B cell (primary cell): ENCODE measurements at regions not wholly inside any gene's neighbourhood (a gene's known extent, or its start where the extent isn't known, plus 50 kb on each side); places are given as distances from the start of the nearest gene placed in this dataset.
A peak's percentile ranks its signal among the peaks of the same experiment; 100 is the strongest.

Experiments
- ATAC-seq: fragments of 200-7000 bp; cut with Tn5 transposase; one replicate; pipeline ENCODE4 v1.10.0; 2021; ENCODE audit warnings: low read depth, mild to moderate bottlenecking, moderate number of reproducible peaks, moderate library complexity
- CTCF ChIA-PET: fragments of 350-600 bp; sonication (Branson Sonifier 250); formaldehyde crosslinking; loops from one replicate; lab custom pipeline; 2021; ENCODE audit warnings: antibody characterized with exemption, inconsistent platforms; lab: Charles Lee
- POLR2A ChIA-PET: fragments of 350-600 bp; sonication (Branson Sonifier 250); formaldehyde crosslinking; loops from one replicate; lab custom pipeline; 2021; ENCODE audit warnings: antibody characterized with exemption; lab: Charles Lee
- DNase-seq: peaks from one replicate; pipeline ENCODE4 v3.0.0; 2013
- H2AFZ ChIP-seq: 2 replicates; pipeline ENCODE4 v1.6.1; 2012; ENCODE audit warnings: mild to moderate bottlenecking, low read depth, low read length; ENCODE audit not compliant: insufficient read depth, poor library complexity, severe bottlenecking
- H3K27ac ChIP-seq, 2 donors: 1 replicate in 1 of 2; 2 replicates in 1 of 2; pipeline ENCODE4 v1.5.1; 2012 to 2013; ENCODE audit warnings: low read length in 2 of 2, mild to moderate bottlenecking in 2 of 2, moderate library complexity in 1 of 2
- H3K27me3 ChIP-seq, 4 experiments: fragments of 200-600 bp in 1 of 4; sonication (generic) in 1 of 4; replicated peaks in 1 of 4; 1 replicate in 2 of 4; 2 replicates in 2 of 4; pipeline versions ENCODE4 v1.6.1 to v1.7.0; 2013 to 2016; ENCODE audit warnings: low read length in 3 of 4, mild to moderate bottlenecking in 2 of 4, mixed read lengths in 1 of 4, moderate library complexity in 1 of 4; ENCODE audit not compliant: insufficient read depth in 4 of 4, control insufficient read depth in 3 of 4; ENCODE audit errors: control extremely low read depth in 1 of 4
- H3K36me3 ChIP-seq, 2 experiments: replicated peaks in 1 of 2; 1 replicate in 1 of 2; 2 replicates in 1 of 2; pipeline versions ENCODE4 v1.6.1 to v1.7.1; 2013; ENCODE audit warnings: low read length in 1 of 2; ENCODE audit not compliant: insufficient read depth in 2 of 2, control insufficient read depth in 1 of 2; ENCODE audit errors: control extremely low read depth in 1 of 2, extremely low read depth in 1 of 2
- H3K4me1 ChIP-seq, 2 donors: fragments of 200-600 bp in 1 of 2; sonication (generic) in 1 of 2; 1 replicate in 1 of 2; 2 replicates in 1 of 2; pipeline versions ENCODE4 v1.5.1 to v1.6.1; 2013 to 2017; ENCODE audit warnings: low read length in 2 of 2; ENCODE audit not compliant: control insufficient read depth in 2 of 2, insufficient read depth in 2 of 2
- H3K4me2 ChIP-seq: replicated peaks from 2 replicates; pipeline ENCODE3; 2012; ENCODE audit warnings: mild to moderate bottlenecking, low read depth, low read length; ENCODE audit not compliant: poor library complexity, severe bottlenecking
- H3K4me3 ChIP-seq, 5 experiments: fragments of 200-600 bp in 1 of 5; sonication (generic) in 1 of 5; 1 replicate in 3 of 5; 2 replicates in 2 of 5; pipeline versions ENCODE4 v1.5.1 to v1.7.0; 2011 to 2016; ENCODE audit warnings: low read length in 4 of 5, mild to moderate bottlenecking in 4 of 5, low read depth in 2 of 5, control low read depth in 1 of 5, moderate library complexity in 1 of 5; ENCODE audit not compliant: insufficient read depth in 1 of 5; ENCODE audit errors: control extremely low read depth in 1 of 5, extremely low read depth in 1 of 5
- H3K79me2 ChIP-seq: fragments of 200-600 bp; sonication (generic); one replicate; pipeline ENCODE4 v1.6.0; 2016; ENCODE audit warnings: low read length; ENCODE audit not compliant: control insufficient read depth, insufficient read depth
- H3K9ac ChIP-seq: fragments of 200-600 bp; sonication (generic); 2 replicates; pipeline ENCODE4 v1.6.1; 2017; ENCODE audit warnings: mild to moderate bottlenecking, low read length, moderate library complexity
- H3K9me3 ChIP-seq, 3 donors: one replicate each; pipeline versions ENCODE4 v1.6.1 to v1.7.1; 2013; ENCODE audit warnings: low read length in 2 of 3; ENCODE audit not compliant: control insufficient read depth in 2 of 3, insufficient read depth in 1 of 3; ENCODE audit errors: control extremely low read depth in 1 of 3
- H4K20me1 ChIP-seq: 2 replicates; pipeline ENCODE4 v1.6.0; 2012; ENCODE audit warnings: mild to moderate bottlenecking, low read length; ENCODE audit not compliant: insufficient read depth, control insufficient read depth, poor library complexity, severe bottlenecking
- H3K27ac Mint-ChIP-seq: one replicate; pipeline ENCODE4 v1.8.0; 2021; ENCODE audit warnings: mixed read lengths
- H3K27me3 Mint-ChIP-seq: one replicate; pipeline ENCODE4 v1.8.0; 2021; ENCODE audit warnings: mixed read lengths
- H3K4me1 Mint-ChIP-seq: one replicate; pipeline ENCODE4 v1.8.0; 2021; ENCODE audit warnings: mixed read lengths
- H3K4me3 Mint-ChIP-seq: one replicate; pipeline ENCODE4 v1.8.0; 2021; ENCODE audit warnings: mixed read lengths
- H3K9me3 Mint-ChIP-seq: one replicate; pipeline ENCODE4 v1.8.0; 2022; ENCODE audit warnings: mixed read lengths; ENCODE audit not compliant: insufficient read depth
- CTCF ChIP-seq: fragments of 200-600 bp; IDR thresholded peaks from one replicate; pipeline ENCODE4 v1.8.0; 2022; ENCODE audit warnings: antibody characterized with exemption, mild to moderate bottlenecking
- EZH2 ChIP-seq: IDR thresholded peaks from 2 replicates; pipeline ENCODE4 v1.6.1; 2012; ENCODE audit warnings: borderline replicate concordance, low read depth, mild to moderate bottlenecking, moderate library complexity, low read length; ENCODE audit not compliant: insufficient read depth, poor library complexity, severe bottlenecking
- WGBS: methylation state at CpG from one replicate; pipeline ENCODE4 v1.1.5; 2013; ENCODE audit warnings: missing lambda C conversion rate; ENCODE audit not compliant: insufficient coverage; 5-methylcytosine and 5-hydroxymethylcytosine counted together
- intact Hi-C: fragments of 100-400 bp; cut with micrococcal nuclease; formaldehyde crosslinking; loops from one replicate; pipeline ENCODE4 v1.10.0; 2022

GRCh38 chr11:59012398-59013265, 73.3 kb downstream of the GLYATL1 start:
- Histone ChIP-seq H3K36me3 (no peaks in the 10 kb centered on the region), H3K4me3 (no peak overlapping the region), H3K27ac (peak overlapping the region in 1 of 2 donors; percentile 79), H3K27me3 (no peaks in the 10 kb centered on the region), H2AFZ (no peak overlapping the region), H3K9ac (no peak overlapping the region), H4K20me1 (no peaks in the 10 kb centered on the region), H3K9me3 (no peaks in the 10 kb centered on the region), H3K4me1 (peaks cover 38 to 40% of the 10 kb centered on the region in 2 donors), H3K79me2 (no peaks in the 10 kb centered on the region), H3K4me2 (peak overlapping the region; percentile 42)
- TF ChIP-seq CTCF: no peak
- no peak for TF ChIP-seq EZH2
- H3K4me1 Mint-ChIP-seq: peaks cover 57% of the 10 kb centered on the region
- CTCF ChIA-PET: interaction anchor here (1.2 kb wide), 1 partner anchor 41 kb away, joined by 7 read pairs; no protein-coding TSS in a partner anchor
- no peak for DNase-seq
- no peaks in the 10 kb centered on the region for H3K27me3 Mint-ChIP-seq
- 100% methylated on average over 2 of the region's 4 CpGs for WGBS
- no peak for ATAC-seq
- intact Hi-C loops: loop anchor here (5.0 kb wide), 1 partner anchor 40 kb away; no protein-coding TSS in a partner anchor
- POLR2A ChIA-PET: no interaction called here
- no peaks in the 10 kb centered on the region for H3K9me3 Mint-ChIP-seq
- H3K27ac Mint-ChIP-seq: peak overlapping the region; percentile 83
- no peak overlapping the region for H3K4me3 Mint-ChIP-seq

- Histone ChIP-seq H3K4me3 (no peak overlapping the region), H3K4me2 (no peak overlapping the region), H3K36me3 (peaks cover 0 to 2% of the 10 kb centered on the region in 2 experiments), H2AFZ (no peak overlapping the region), H3K4me1 (no peaks in the 10 kb centered on the region), H3K9ac (no peak overlapping the region), H3K27ac (no peak overlapping the region), H3K27me3 (no peaks in the 10 kb centered on the region), H3K79me2 (peaks cover 7% of the 10 kb centered on the region), H3K9me3 (peaks cover 0 to 1% (median 0%) of the 10 kb centered on the region in 3 donors), H4K20me1 (no peaks in the 10 kb centered on the region)
- DNase-seq (no peak), ATAC-seq (no peak)
- H3K4me1 Mint-ChIP-seq: peaks cover 10% of the 10 kb centered on the region
- intact Hi-C loops: no loop called here
- ChIA-PET POLR2A (no interaction called here), CTCF (no interaction called here)
- TF ChIP-seq CTCF (no peak), EZH2 (no peak)
- 100% methylated on average over 2 of the region's 4 CpGs for WGBS
- H3K9me3 Mint-ChIP-seq: no peaks in the 10 kb centered on the region
- H3K27ac Mint-ChIP-seq: no peak overlapping the region
- H3K27me3 Mint-ChIP-seq: no peaks in the 10 kb centered on the region
- no peak overlapping the region for H3K4me3 Mint-ChIP-seq
These were observed 61.0 kb upstream of the GLYATL1B start for GRCh38 chr11:59025097-59025496.
